ENCODE measurements at regions not wholly inside any gene's neighbourhood (a gene's known extent, or its start where the extent isn't known, plus 50 kb on each side); places are given as distances from the start of the nearest gene placed in this dataset.

- DNase-seq (ENCODE audit: low read depth, low spot score), result no peak
- H3K27ac ChIP-seq, result no peak overlapping the region
These were observed 363.3 kb downstream of the SEMA3D start for GRCh38 chr7:84823530-84823929.

GRCh38 chr7:84822941-84823510 lies 363.8 kb downstream of the SEMA3D start:
- DNase-seq (ENCODE audit: low read depth, low spot score), result no peak
- H3K27ac ChIP-seq, result no peak overlapping the region

- H3K27ac ChIP-seq, result no peak overlapping the region
- DNase-seq (ENCODE audit: low read depth, low spot score), result no peak
These were observed 365.0 kb downstream of the SEMA3D start for GRCh38 chr7:84821671-84822534.

GRCh38 chr7:84820481-84820880 lies 366.4 kb downstream of the SEMA3D start:
- DNase-seq (ENCODE audit: low read depth, low spot score), result no peak
- H3K27ac ChIP-seq, result no peak overlapping the region

- no peak overlapping the region for H3K27ac ChIP-seq
- no peak for DNase-seq (ENCODE audit: low read depth, low spot score)
These were observed 369.8 kb downstream of the SEMA3D start for GRCh38 chr7:84817016-84817415.

GRCh38 chr7:84813376-84813775 lies 373.5 kb downstream of the SEMA3D start:
- DNase-seq (ENCODE audit: low read depth, low spot score), result no peak
- no peak overlapping the region for H3K27ac ChIP-seq

GRCh38 chr7:84812021-84812420 lies 374.8 kb downstream of the SEMA3D start:
- no peak for DNase-seq (ENCODE audit: low read depth, low spot score)
- H3K27ac ChIP-seq, result no peak overlapping the region

- no peak for DNase-seq (ENCODE audit: low read depth, low spot score)
- no peak overlapping the region for H3K27ac ChIP-seq
These were observed 375.5 kb downstream of the SEMA3D start for GRCh38 chr7:84811362-84811761.

GRCh38 chr7:84809877-84810276 lies 377.0 kb downstream of the SEMA3D start:
- no peak overlapping the region for H3K27ac ChIP-seq
- no peak for DNase-seq (ENCODE audit: low read depth, low spot score)

- no peak for DNase-seq (ENCODE audit: low read depth, low spot score)
- no peak overlapping the region for H3K27ac ChIP-seq
These were observed 382.9 kb downstream of the SEMA3D start for GRCh38 chr7:84803979-84804378.

- DNase-seq (ENCODE audit: low read depth, low spot score), result no peak
- peak overlapping the region; percentile 16 for H3K27ac ChIP-seq
These were observed 385.5 kb downstream of the SEMA3D start for GRCh38 chr7:84801396-84801795.

GRCh38 chr7:84800846-84801245 lies 386.0 kb downstream of the SEMA3D start:
- no peak for DNase-seq (ENCODE audit: low read depth, low spot score)
- peak overlapping the region; percentile 16 for H3K27ac ChIP-seq

GRCh38 chr7:84799106-84799505 lies 387.8 kb downstream of the SEMA3D start:
- peak; percentile 37 for DNase-seq (ENCODE audit: low read depth, low spot score)
- H3K27ac ChIP-seq, result peak overlapping the region; percentile 55

GRCh38 chr7:84792231-84792893 lies 394.5 kb downstream of the SEMA3D start:
- no peak for DNase-seq (ENCODE audit: low read depth, low spot score)
- no peak overlapping the region for H3K27ac ChIP-seq

- no peak overlapping the region for H3K27ac ChIP-seq
- DNase-seq (ENCODE audit: low read depth, low spot score), result no peak
These were observed 396.0 kb downstream of the SEMA3D start for GRCh38 chr7:84790882-84791281.

- no peak for DNase-seq (ENCODE audit: low read depth, low spot score)
- H3K27ac ChIP-seq, result no peak overlapping the region
These were observed 400.8 kb downstream of the SEMA3D start for GRCh38 chr7:84786073-84786472.

- no peak for DNase-seq (ENCODE audit: low read depth, low spot score)
- no peak overlapping the region for H3K27ac ChIP-seq
These were observed 402.4 kb downstream of the SEMA3D start for GRCh38 chr7:84784450-84784849.

GRCh38 chr7:84783141-84783778 lies 403.6 kb downstream of the SEMA3D start:
- no peak overlapping the region for H3K27ac ChIP-seq
- no peak for DNase-seq (ENCODE audit: low read depth, low spot score)

GRCh38 chr7:84781838-84782237 lies 405.0 kb downstream of the SEMA3D start:
- no peak for DNase-seq (ENCODE audit: low read depth, low spot score)
- H3K27ac ChIP-seq, result no peak overlapping the region

- DNase-seq (ENCODE audit: low read depth, low spot score), result no peak
- H3K27ac ChIP-seq, result no peak overlapping the region
These were observed 406.4 kb downstream of the SEMA3D start for GRCh38 chr7:84780158-84781124.
